Stomach smooth muscle (tissue), 2 donors: ENCODE measurements at regions not wholly inside any gene's neighbourhood (a gene's known extent, or its start where the extent isn't known, plus 50 kb on each side); places are given as distances from the start of the nearest gene placed in this dataset.

Source experiments
- H3K27ac ChIP-seq: one replicate; pipeline ENCODE4 v1.7.0; 2013; ENCODE audit warnings: mild to moderate bottlenecking, low read length, inconsistent platforms
- H3K27me3 ChIP-seq, 2 donors: one replicate each; pipeline ENCODE4 v1.7.0; 2013; ENCODE audit warnings: low read length in 2 of 2; ENCODE audit not compliant: insufficient read depth in 2 of 2, control insufficient read depth in 1 of 2
- H3K36me3 ChIP-seq, 2 donors: one replicate each; pipeline ENCODE4 v1.7.0; 2013; ENCODE audit warnings: low read length in 2 of 2; ENCODE audit not compliant: control insufficient read depth in 2 of 2, insufficient read depth in 2 of 2
- H3K4me1 ChIP-seq: one replicate; pipeline ENCODE4 v1.7.0; 2013; ENCODE audit warnings: low read length; ENCODE audit not compliant: control insufficient read depth, insufficient read depth
- H3K4me3 ChIP-seq, 2 donors: one replicate each; pipeline ENCODE4 v1.7.0; 2013; ENCODE audit warnings: low read length in 2 of 2
- H3K9ac ChIP-seq, 2 donors: one replicate each; pipeline ENCODE4 v1.7.0; 2013; ENCODE audit warnings: low read length in 2 of 2, mild to moderate bottlenecking in 1 of 2
- H3K9me3 ChIP-seq, 2 donors: one replicate each; pipeline ENCODE4 v1.7.0; 2013; ENCODE audit warnings: low read length in 2 of 2; ENCODE audit not compliant: control insufficient read depth in 2 of 2
- donor health status: healthy.
- donor health status: Pancreatic carcinoma.

DNA sequence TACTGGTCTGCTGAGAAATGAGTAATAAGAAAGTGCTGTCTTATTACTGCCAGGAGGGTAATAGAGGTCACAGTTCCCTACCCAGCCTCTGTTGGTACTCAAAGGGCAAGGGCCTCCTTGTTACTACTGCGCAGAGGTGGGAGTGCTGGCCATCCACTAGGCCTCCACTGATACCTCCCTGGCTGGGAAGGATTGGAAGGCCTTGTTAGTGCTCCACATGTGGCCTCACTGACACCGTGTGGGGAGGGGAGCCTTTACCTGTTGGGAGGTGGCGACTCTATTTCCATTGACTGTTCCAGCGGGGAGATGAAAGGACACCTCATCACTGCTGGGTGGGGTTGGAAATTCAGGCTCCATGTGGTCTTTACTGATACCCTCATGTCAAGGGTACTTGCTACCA, 57.8 kb upstream of the USP24 start:
- H3K27me3 ChIP-seq: no peaks in the 10 kb centered on the region
- no peak overlapping the region for H3K27ac ChIP-seq
- H3K9me3 ChIP-seq: peaks cover 0 to 3% of the 10 kb centered on the region in 2 donors
- no peak overlapping the region for H3K4me3 ChIP-seq
- no peak overlapping the region for H3K9ac ChIP-seq
- no peaks in the 10 kb centered on the region for H3K36me3 ChIP-seq
- peaks cover 9% of the 10 kb centered on the region for H3K4me1 ChIP-seq
